SK-N-MC (cell line): ENCODE measurements at regions not wholly inside any gene's neighbourhood (a gene's known extent, or its start where the extent isn't known, plus 50 kb on each side); places are given as distances from the start of the nearest gene placed in this dataset.
"Not testable (repeated sequence)": the region's sequence is repeated elsewhere in the genome, so short reads cannot be mapped to it uniquely, and the experiment has no call there.

Experiments used
- EZH2 ChIP-seq: fragments of 200-600 bp; sonication (generic); IDR thresholded peaks from one replicate; pipeline ENCODE4 v1.6.1; 2017; ENCODE audit warnings: antibody characterized with exemption
- POLR2AphosphoS5 ChIP-seq: IDR thresholded peaks from 2 replicates; pipeline ENCODE4 v1.6.1; 2012; ENCODE audit warnings: mild to moderate bottlenecking, low read depth, low read length, borderline replicate concordance

DNA sequence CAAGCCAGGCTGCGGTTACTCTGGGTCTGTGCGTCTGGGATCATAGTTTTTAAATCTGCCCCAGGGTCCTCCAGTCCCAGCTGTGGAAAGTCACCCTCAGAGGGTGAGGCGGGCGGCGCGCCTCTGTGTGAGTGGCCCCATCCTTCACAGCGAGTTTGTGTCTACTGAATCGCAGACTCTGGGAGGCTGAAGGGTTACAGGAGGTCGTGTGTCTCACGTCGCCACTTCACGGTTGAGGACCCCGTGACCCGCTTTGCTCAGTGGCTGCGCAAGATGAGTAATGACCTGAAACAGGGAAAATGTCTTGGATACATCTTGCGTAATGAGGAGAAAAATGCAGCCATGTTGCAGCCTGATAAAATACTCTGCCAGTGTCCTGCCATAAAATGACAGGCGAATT lies 72.3 kb upstream of the SAMD11 start:
- TF ChIP-seq POLR2AphosphoS5, EZH2: not testable (repeated sequence)
